K562 (cell line): ENCODE measurements at regions not wholly inside any gene's neighbourhood (a gene's known extent, or its start where the extent isn't known, plus 50 kb on each side); places are given as distances from the start of the nearest gene placed in this dataset.

Experiments used
- ATAC-seq: fragments of 200-7000 bp; cut with Tn5 transposase; 3 replicates; pipeline ENCODE4 v1.9.1; 2020; ENCODE audit warnings: moderate library complexity
- BruUV-seq: library from RNA; stranded (reverse); fragments of 400-500 nt; replicated peaks from 2 replicates; lab custom pipeline; 2021; lab: Mats Ljungman, UMichigan
- CTCF ChIA-PET: fragments of 300-600 bp; formaldehyde crosslinking; extraction: SDS; loops from one replicate; lab custom pipeline; 2021; ENCODE audit warnings: low intra/inter-chr PET ratio; lab: Yijun Ruan, JAX
- POLR2A ChIA-PET: fragments of 300-600, 350-650 bp; sonication (Branson Sonifier 250); formaldehyde crosslinking; extraction: SDS; loops from one replicate; lab custom pipeline; 2021; ENCODE audit warnings: antibody characterized with exemption, inconsistent platforms; lab: Yijun Ruan, JAX
- DNase-seq, 4 experiments: peaks; one replicate each; pipeline versions ENCODE4 v3.0.0 to v3.0.0-alpha.2; 2011 to 2018; ENCODE audit warnings: low spot score in 3 of 4, mixed read lengths in 3 of 4; ENCODE audit errors: extremely low read depth in 1 of 4
- FAIRE-seq: peaks from 2 replicates; lab custom pipeline; 2011; peaks lifted over from hg19 to GRCh38; lab: Jason Lieb, UNC
- H2AFZ ChIP-seq: 2 replicates; pipeline ENCODE4 v1.6.0; 2011; ENCODE audit warnings: low read depth, low read length, control low read depth, inconsistent platforms
- H3K27ac ChIP-seq: fragments of 200-600 bp; 3 replicates; pipeline ENCODE4 v1.8.0; 2011; ENCODE audit warnings: low read depth, mild to moderate bottlenecking, control low read depth, inconsistent platforms, low read length, moderate library complexity, mixed read lengths; ENCODE audit errors: extremely low read depth
- H3K27me3 ChIP-seq, 2 experiments: fragments of 300-600 bp in 1 of 2; 2 replicates in 1 of 2; 3 replicates in 1 of 2; pipeline versions ENCODE4 v1.6.0 to v1.8.0; 2011; ENCODE audit warnings: inconsistent platforms in 2 of 2, low read length in 2 of 2, mild to moderate bottlenecking in 1 of 2, mixed read lengths in 1 of 2, moderate library complexity in 1 of 2; ENCODE audit not compliant: control insufficient read depth in 2 of 2, insufficient read depth in 2 of 2
- H3K36me3 ChIP-seq: fragments of 300-600 bp; 3 replicates; pipeline ENCODE4 v1.8.0; 2011; ENCODE audit warnings: mild to moderate bottlenecking, low read length, inconsistent platforms; ENCODE audit not compliant: control insufficient read depth, insufficient read depth
- H3K4me1 ChIP-seq, 2 experiments: fragments of 200-600 bp in 1 of 2; replicated peaks in 1 of 2; 2 replicates in 1 of 2; 3 replicates in 1 of 2; pipeline versions ENCODE4 v1.5.1 to v1.8.0; 2011; ENCODE audit warnings: inconsistent platforms in 2 of 2, low read length in 2 of 2, mild to moderate bottlenecking in 1 of 2, mixed read lengths in 1 of 2, moderate library complexity in 1 of 2; ENCODE audit not compliant: control insufficient read depth in 2 of 2, insufficient read depth in 2 of 2
- H3K4me2 ChIP-seq: 2 replicates; pipeline ENCODE4 v1.6.1; 2011; ENCODE audit warnings: low read length, control low read depth, inconsistent platforms, mixed read lengths; ENCODE audit not compliant: insufficient read depth
- H3K4me3 ChIP-seq: fragments of 200-600 bp; sonication (generic), shearing (Covaris generic); 2 replicates; pipeline ENCODE4 v1.5.1; 2016; ENCODE audit warnings: control low read depth, inconsistent platforms
- H3K79me2 ChIP-seq: fragments of 200-600 bp; 3 replicates; pipeline ENCODE4 v1.8.0; 2011; ENCODE audit warnings: low read length, inconsistent platforms; ENCODE audit not compliant: control insufficient read depth, insufficient read depth
- H3K9ac ChIP-seq, 2 experiments: 2 replicates each; pipeline versions ENCODE4 v1.6.0 to v1.6.1; 2011; ENCODE audit warnings: low read depth in 2 of 2, low read length in 2 of 2, control low read depth in 1 of 2, inconsistent platforms in 1 of 2, mild to moderate bottlenecking in 1 of 2, mixed read lengths in 1 of 2; ENCODE audit not compliant: insufficient read depth in 1 of 2
- H3K9me1 ChIP-seq: one replicate; pipeline ENCODE4 v1.6.0; 2011; ENCODE audit warnings: inconsistent platforms, mild to moderate bottlenecking, low read length, moderate library complexity; ENCODE audit not compliant: control insufficient read depth, insufficient read depth
- H3K9me3 ChIP-seq: replicated peaks from 2 replicates; pipeline ENCODE4 v1.5.1; 2011; ENCODE audit warnings: low read depth, low read length, inconsistent platforms; ENCODE audit not compliant: control insufficient read depth, insufficient read depth
- H4K20me1 ChIP-seq: replicated peaks from 2 replicates; pipeline ENCODE4 v1.6.1; 2011; ENCODE audit warnings: low read length, inconsistent platforms, mixed read lengths; ENCODE audit not compliant: control insufficient read depth, insufficient read depth
- CBFA2T3 ChIP-seq: fragments of 450-650 bp; IDR thresholded peaks from 2 replicates; pipeline ENCODE4 v1.6.1; 2017
- HDAC8 ChIP-seq: fragments of 450-650 bp; IDR thresholded peaks from 2 replicates; pipeline ENCODE4 v1.6.1; 2016; ENCODE audit warnings: mild to moderate bottlenecking, missing genetic modification characterization, moderate library complexity, missing compliant biosample characterization
- MCM5 ChIP-seq: fragments of 450-650 bp; IDR thresholded peaks from 2 replicates; pipeline ENCODE4 v1.6.1; 2016; ENCODE audit warnings: low read depth
- MTA2 ChIP-seq: fragments of 450-650 bp; IDR thresholded peaks from 2 replicates; pipeline ENCODE4 v1.6.1; 2016; ENCODE audit warnings: low read depth
- POLR3A ChIP-seq: IDR thresholded peaks from 2 replicates; pipeline ENCODE4 v1.6.1; 2011; ENCODE audit warnings: borderline replicate concordance, mild to moderate bottlenecking, moderate library complexity; ENCODE audit not compliant: insufficient read length, insufficient read depth; ENCODE audit errors: extremely low read depth
- REST ChIP-seq, 2 experiments: fragments of 450-650 bp; formaldehyde crosslinking in 1 of 2; IDR thresholded peaks; 2 replicates each; pipeline versions ENCODE4 v1.4.0 to v1.6.1; 2014 to 2020; ENCODE audit warnings: mild to moderate bottlenecking in 2 of 2, borderline replicate concordance in 1 of 2, low read depth in 1 of 2
- SNAPC5 ChIP-seq: fragments of 250-450 bp; sonication (Bioruptor Pico); IDR thresholded peaks from 2 replicates; pipeline ENCODE4 v1.8.0; 2021; ENCODE audit warnings: moderate library complexity, mild to moderate bottlenecking, inconsistent platforms
- TAL1 ChIP-seq: fragments of 450-650 bp; IDR thresholded peaks from 2 replicates; pipeline ENCODE4 v1.6.1; 2016; ENCODE audit warnings: mild to moderate bottlenecking
- TCF7 ChIP-seq: sonication (generic); IDR thresholded peaks from 2 replicates; pipeline ENCODE4 v1.6.1; 2016; ENCODE audit warnings: antibody characterized with exemption, borderline replicate concordance
- THAP12 ChIP-seq: fragments of 250-450 bp; sonication (Bioruptor Pico); IDR thresholded peaks from 2 replicates; pipeline ENCODE4 v1.9.0; 2021; ENCODE audit warnings: mild to moderate bottlenecking, inconsistent platforms
- WGBS: fragments of 100-300 bp; shearing (Covaris generic); methylation state at CpG from one replicate; pipeline ENCODE4 v1.1.6; 2016; ENCODE audit warnings: low coverage, mixed read lengths; ENCODE audit not compliant: insufficient coverage; ENCODE audit errors: missing lambda C conversion rate; 5-methylcytosine and 5-hydroxymethylcytosine counted together
- in situ Hi-C: fragments of 300-500 bp; cut with MboI; formaldehyde crosslinking; loops from 4 replicates; pipeline ENCODE4 v1.15.0; 2018; ENCODE audit warnings: inconsistent platforms, mixed read lengths
- intact Hi-C: fragments of 100-400 bp; cut with micrococcal nuclease; formaldehyde crosslinking; loops from 2 replicates; pipeline ENCODE4 v1.14.2; 2022

- 24% methylated on average over 3 of the region's 3 CpGs for WGBS
- BruUV-seq = no TSS peak
- CTCF ChIA-PET = no interaction called here
- no peak overlapping the region for H3K4me3 ChIP-seq
- no peaks in the 10 kb centered on the region for H3K9me1 ChIP-seq
- in situ Hi-C loops (loop anchor here (5.0 kb wide), 1 partner anchor 167 kb away; no protein-coding TSS in a partner anchor), intact Hi-C loops (loop anchor here (5.0 kb wide), 2 partner anchors 288 to 353 kb away; no protein-coding TSS in a partner anchor)
- FAIRE-seq = peak; percentile 35
- H3K9ac ChIP-seq = no peak overlapping the region
- H3K9me3 ChIP-seq = no peaks in the 10 kb centered on the region
- peaks cover 0 to 14% of the 10 kb centered on the region in 2 experiments; a peak in 3 of 5 replicates for H3K4me1 ChIP-seq
- no peaks in the 10 kb centered on the region for H4K20me1 ChIP-seq
- H3K79me2 ChIP-seq = no peaks in the 10 kb centered on the region
- no peak overlapping the region for H3K4me2 ChIP-seq
- H2AFZ ChIP-seq = 0 out of 2 replicates have a peak overlapping the region, but pooled peaks have one; percentile 19
- peak in 3 of 4 experiments; percentile 29 to 42 (median 37) for DNase-seq
- ATAC-seq = peak; percentile 85
- H3K27me3 ChIP-seq = no peaks in the 10 kb centered on the region
- POLR2A ChIA-PET = interaction anchor here (0.6 to 1.9 kb wide), 6 partner anchors 11 to 163 kb away, joined by 3 to 7 read pairs (median 4); partner anchors contain the start of gene ARRDC3
- no peaks in the 10 kb centered on the region for H3K36me3 ChIP-seq
- H3K27ac ChIP-seq = peak overlapping the region; percentile 50; the same call in 1 of the 3 replicates
- TF ChIP-seq POLR3A (no peak), MCM5 (no peak), MTA2 (no peak), THAP12 (CRISPR knock-in tag) (no peak), HDAC8 (tag) (no peak), TAL1 (no peak), TCF7 (no peak), CBFA2T3 (no peak), REST (IDR thresholded peaks at IDR 0.05; ENCODE audit: borderline replicate concordance) (peak; percentile 22; the same call in 1 of the 2 replicates), REST (CRISPR knock-in tag; IDR thresholded peaks at IDR 0.05; ENCODE audit: low read depth) (no peak), SNAPC5 (CRISPR knock-in tag) (no peak)
These were observed 163.2 kb downstream of the ARRDC3 start for GRCh38 chr5:91219803-91220371.
